ENCODE measurements at regions not wholly inside any gene's neighbourhood (a gene's known extent, or its start where the extent isn't known, plus 50 kb on each side); places are given as distances from the start of the nearest gene placed in this dataset.

- no peak for DNase-seq (ENCODE audit: low spot score)
- H3K9me2 ChIP-seq (replicated peaks; ENCODE audit: insufficient read depth), result no peaks in the 10 kb centered on the region
- WGBS (ENCODE audit: low lambda C conversion rate, missing lambda C conversion rate), result 55% methylated on average over 2 of the region's 2 CpGs
- H3K27ac ChIP-seq, result no peak overlapping the region
- no peak overlapping the region for H2AFZ ChIP-seq
- no peaks in the 10 kb centered on the region for H4K20me1 ChIP-seq (ENCODE audit: insufficient read depth, poor library complexity, severe bottlenecking)
- no peaks in the 10 kb centered on the region for H3K79me2 ChIP-seq
- H3K4me2 ChIP-seq, result no peak overlapping the region
- H3K9me3 ChIP-seq (ENCODE audit: low read depth), result no peaks in the 10 kb centered on the region
- no peaks in the 10 kb centered on the region for H3K36me3 ChIP-seq (replicated peaks; ENCODE audit: insufficient read depth, low read depth)
- no peaks in the 10 kb centered on the region for H3K4me1 ChIP-seq (ENCODE audit: insufficient read depth)
- H3K27me3 ChIP-seq, result no peaks in the 10 kb centered on the region
- TF ChIP-seq EZH2phosphoT487 (IDR thresholded peaks at IDR 0.05; ENCODE audit: low read depth, severe bottlenecking, unreplicated experiment), result no peak
- TF ChIP-seq EZH2 (IDR thresholded peaks at IDR 0.05; ENCODE audit: borderline replicate concordance), result no peak
- no peak for TF ChIP-seq CTCF (IDR thresholded peaks at IDR 0.05; ENCODE audit: poor library complexity)
- no peak overlapping the region for H3K4me3 ChIP-seq
These were observed 947.5 kb downstream of the CDH11 start for GRCh38 chr16:64174327-64174726.

- no peak for TF ChIP-seq EZH2phosphoT487 (IDR thresholded peaks at IDR 0.05; ENCODE audit: low read depth, severe bottlenecking, unreplicated experiment)
- no peak for TF ChIP-seq CTCF (IDR thresholded peaks at IDR 0.05; ENCODE audit: poor library complexity)
- no peak for TF ChIP-seq EZH2 (IDR thresholded peaks at IDR 0.05; ENCODE audit: borderline replicate concordance)
- Histone ChIP-seq H3K9me2 (replicated peaks; ENCODE audit: insufficient read depth) (no peaks in the 10 kb centered on the region), H3K79me2 (no peaks in the 10 kb centered on the region), H3K4me1 (ENCODE audit: insufficient read depth) (no peaks in the 10 kb centered on the region), H2AFZ (no peak overlapping the region), H3K27me3 (no peaks in the 10 kb centered on the region), H3K9me3 (ENCODE audit: low read depth) (no peaks in the 10 kb centered on the region), H3K4me3 (no peak overlapping the region), H3K36me3 (replicated peaks; ENCODE audit: insufficient read depth, low read depth) (no peaks in the 10 kb centered on the region), H3K27ac (no peak overlapping the region), H3K4me2 (no peak overlapping the region), H4K20me1 (ENCODE audit: insufficient read depth, poor library complexity, severe bottlenecking) (no peaks in the 10 kb centered on the region)
- no peak for DNase-seq (ENCODE audit: low spot score)
- 81% methylated on average over 3 of the region's 3 CpGs for WGBS (ENCODE audit: low lambda C conversion rate, missing lambda C conversion rate)
These were observed 949.2 kb downstream of the CDH11 start for GRCh38 chr16:64172652-64173051.

GRCh38 chr16:64172226-64172625 lies 949.6 kb downstream of the CDH11 start:
- no peak for DNase-seq (ENCODE audit: low spot score)
- no peak for TF ChIP-seq EZH2 (IDR thresholded peaks at IDR 0.05; ENCODE audit: borderline replicate concordance)
- no peak for TF ChIP-seq EZH2phosphoT487 (IDR thresholded peaks at IDR 0.05; ENCODE audit: low read depth, severe bottlenecking, unreplicated experiment)
- TF ChIP-seq CTCF (IDR thresholded peaks at IDR 0.05; ENCODE audit: poor library complexity), result no peak
- WGBS (ENCODE audit: low lambda C conversion rate, missing lambda C conversion rate), result 82% methylated on average over 1 of the region's 1 CpG
- Histone ChIP-seq H3K4me1 (ENCODE audit: insufficient read depth) (no peaks in the 10 kb centered on the region), H2AFZ (no peak overlapping the region), H3K27me3 (no peaks in the 10 kb centered on the region), H3K4me3 (no peak overlapping the region), H3K9me3 (ENCODE audit: low read depth) (no peaks in the 10 kb centered on the region), H3K79me2 (no peaks in the 10 kb centered on the region), H3K27ac (no peak overlapping the region), H4K20me1 (ENCODE audit: insufficient read depth, poor library complexity, severe bottlenecking) (no peaks in the 10 kb centered on the region), H3K9me2 (replicated peaks; ENCODE audit: insufficient read depth) (no peaks in the 10 kb centered on the region), H3K4me2 (no peak overlapping the region), H3K36me3 (replicated peaks; ENCODE audit: insufficient read depth, low read depth) (no peaks in the 10 kb centered on the region)

- no peaks in the 10 kb centered on the region for H3K79me2 ChIP-seq
- no peak overlapping the region for H3K4me2 ChIP-seq
- DNase-seq (ENCODE audit: low spot score), result no peak
- no peak overlapping the region for H2AFZ ChIP-seq
- H4K20me1 ChIP-seq (ENCODE audit: insufficient read depth, poor library complexity, severe bottlenecking), result no peaks in the 10 kb centered on the region
- H3K27ac ChIP-seq, result no peak overlapping the region
- no peaks in the 10 kb centered on the region for H3K36me3 ChIP-seq (replicated peaks; ENCODE audit: insufficient read depth, low read depth)
- H3K9me3 ChIP-seq (ENCODE audit: low read depth), result no peaks in the 10 kb centered on the region
- TF ChIP-seq CTCF (IDR thresholded peaks at IDR 0.05; ENCODE audit: poor library complexity) (no peak), EZH2 (IDR thresholded peaks at IDR 0.05; ENCODE audit: borderline replicate concordance) (no peak), EZH2phosphoT487 (IDR thresholded peaks at IDR 0.05; ENCODE audit: low read depth, severe bottlenecking, unreplicated experiment) (no peak)
- WGBS (ENCODE audit: low lambda C conversion rate, missing lambda C conversion rate), result 89% methylated on average over 2 of the region's 2 CpGs
- H3K4me3 ChIP-seq, result no peak overlapping the region
- no peaks in the 10 kb centered on the region for H3K27me3 ChIP-seq
- no peaks in the 10 kb centered on the region for H3K9me2 ChIP-seq (replicated peaks; ENCODE audit: insufficient read depth)
- H3K4me1 ChIP-seq (ENCODE audit: insufficient read depth), result no peaks in the 10 kb centered on the region
These were observed 950.2 kb downstream of the CDH11 start for GRCh38 chr16:64171632-64172031.
